Duodenal mucosa (tissue), 2 donors: ENCODE measurements at regions not wholly inside any gene's neighbourhood (a gene's known extent, or its start where the extent isn't known, plus 50 kb on each side); places are given as distances from the start of the nearest gene placed in this dataset.

Experiments used
- H3K27ac ChIP-seq: one replicate; pipeline ENCODE4 v1.7.0; 2013; ENCODE audit warnings: low read depth, low read length
- H3K27me3 ChIP-seq, 2 donors: one replicate each; pipeline ENCODE4 v1.7.0; 2013; ENCODE audit warnings: low read length in 2 of 2, control low read depth in 1 of 2; ENCODE audit not compliant: insufficient read depth in 2 of 2, control insufficient read depth in 1 of 2
- H3K36me3 ChIP-seq, 2 donors: one replicate each; pipeline ENCODE4 v1.7.0; 2013; ENCODE audit warnings: low read length in 2 of 2, control low read depth in 1 of 2; ENCODE audit not compliant: insufficient read depth in 2 of 2, control insufficient read depth in 1 of 2
- H3K4me1 ChIP-seq, 2 donors: one replicate each; pipeline ENCODE4 v1.7.0; 2013; ENCODE audit warnings: low read length in 2 of 2, control low read depth in 1 of 2; ENCODE audit not compliant: insufficient read depth in 2 of 2, control insufficient read depth in 1 of 2
- H3K4me3 ChIP-seq, 2 donors: one replicate each; pipeline ENCODE4 v1.7.0; 2013; ENCODE audit warnings: low read length in 2 of 2, low read depth in 1 of 2
- H3K9ac ChIP-seq, 2 donors: one replicate each; pipeline ENCODE4 v1.7.0; 2013; ENCODE audit warnings: low read length in 2 of 2, low read depth in 1 of 2
- H3K9me3 ChIP-seq, 2 donors: one replicate each; pipeline ENCODE4 v1.7.0; 2013; ENCODE audit warnings: low read length in 2 of 2, control low read depth in 1 of 2; ENCODE audit not compliant: control insufficient read depth in 1 of 2

DNA sequence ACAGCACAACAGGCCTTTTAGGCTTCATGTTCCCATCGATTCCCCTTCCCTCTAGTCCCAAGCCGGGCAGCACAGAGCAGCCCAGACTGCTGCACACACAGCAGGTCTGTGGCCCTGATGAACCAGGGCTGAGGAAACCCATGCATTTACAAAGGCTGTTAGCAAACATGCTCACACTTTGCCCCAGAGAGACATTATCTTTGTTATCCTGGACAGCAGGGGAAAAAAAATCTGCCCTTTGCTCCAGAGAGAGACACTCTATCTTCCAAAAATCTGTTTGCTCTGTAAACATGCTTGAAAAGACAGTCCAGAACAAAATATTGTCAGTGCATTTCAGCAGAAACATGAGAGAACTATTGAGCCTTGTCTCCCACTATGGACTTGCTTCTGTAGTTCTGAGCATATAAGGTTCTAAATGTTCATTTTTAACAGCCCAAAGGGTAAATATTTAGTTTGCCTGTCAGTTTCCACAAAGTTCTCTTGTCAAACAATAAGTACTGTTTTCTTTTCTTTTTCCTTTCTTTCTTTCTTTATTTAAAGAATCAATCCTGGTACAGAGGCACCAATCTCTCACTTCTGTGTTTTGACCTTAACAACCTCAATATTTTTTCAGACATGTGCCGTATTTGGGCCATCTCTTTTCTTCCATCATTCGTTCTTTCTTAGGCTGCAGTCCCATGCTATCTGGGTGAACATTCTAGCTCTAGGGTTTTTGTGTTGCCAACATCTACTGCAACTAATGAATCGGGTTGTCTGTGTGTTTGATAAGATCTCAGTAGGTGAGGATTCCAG lies 468.0 kb downstream of the EPM2A start:
- Histone ChIP-seq H3K4me3 (no peak overlapping the region), H3K9me3 (no peaks in the 10 kb centered on the region), H3K36me3 (no peaks in the 10 kb centered on the region), H3K27me3 (no peaks in the 10 kb centered on the region), H3K4me1 (no peaks in the 10 kb centered on the region), H3K27ac (no peak overlapping the region), H3K9ac (no peak overlapping the region)

- Histone ChIP-seq H3K4me1 (no peaks in the 10 kb centered on the region), H3K36me3 (no peaks in the 10 kb centered on the region), H3K4me3 (no peak overlapping the region), H3K9ac (no peak overlapping the region), H3K27ac (no peak overlapping the region), H3K9me3 (no peaks in the 10 kb centered on the region), H3K27me3 (no peaks in the 10 kb centered on the region)
These were observed 464.9 kb downstream of the EPM2A start for GRCh38 chr6:145270464-145270863.

DNA sequence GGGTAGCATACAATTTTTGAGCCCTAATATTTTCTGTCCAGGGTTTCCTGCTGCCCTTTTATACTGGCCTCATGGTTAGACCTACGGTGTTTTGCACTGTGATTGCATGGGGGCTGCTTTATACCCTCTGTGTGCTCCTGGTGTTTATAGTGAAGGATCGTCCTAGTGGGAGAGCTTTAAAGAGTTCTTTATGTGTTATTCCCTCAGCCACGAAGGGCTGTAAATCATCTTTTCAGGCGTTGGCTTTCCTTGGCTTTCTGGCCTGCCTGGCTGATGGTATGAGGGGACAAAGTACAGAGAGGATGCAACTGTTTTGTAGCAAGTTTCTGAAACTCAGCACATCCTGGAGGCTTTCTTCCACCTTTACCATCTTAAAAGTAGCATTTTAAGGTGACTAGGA lies 464.3 kb downstream of the EPM2A start:
- no peaks in the 10 kb centered on the region for H3K36me3 ChIP-seq
- no peak overlapping the region for H3K4me3 ChIP-seq
- no peaks in the 10 kb centered on the region for H3K9me3 ChIP-seq
- H3K27me3 ChIP-seq: no peaks in the 10 kb centered on the region
- H3K4me1 ChIP-seq: no peaks in the 10 kb centered on the region
- no peak overlapping the region for H3K9ac ChIP-seq
- no peak overlapping the region for H3K27ac ChIP-seq

DNA sequence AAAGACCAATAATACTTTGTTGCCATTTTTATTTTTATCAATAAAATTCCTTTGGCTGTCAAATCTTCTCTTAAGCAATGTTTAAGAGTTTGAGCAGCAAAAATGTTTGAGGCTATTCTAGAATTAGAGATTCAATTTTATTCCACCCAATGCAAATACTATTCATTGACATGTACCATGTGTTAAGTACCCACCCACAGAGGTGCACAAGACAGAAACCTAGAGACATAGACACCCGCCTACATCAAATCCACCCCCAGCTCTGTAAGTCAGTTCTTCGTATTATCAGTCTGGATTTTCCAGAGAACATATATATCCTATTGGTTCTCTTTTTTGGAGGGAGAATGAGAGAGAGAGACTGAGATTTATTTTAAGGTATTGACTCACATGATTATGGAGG lies 463.7 kb downstream of the EPM2A start:
- Histone ChIP-seq H3K9ac (no peak overlapping the region), H3K27ac (no peak overlapping the region), H3K36me3 (no peaks in the 10 kb centered on the region), H3K4me3 (no peak overlapping the region), H3K9me3 (no peaks in the 10 kb centered on the region), H3K4me1 (no peaks in the 10 kb centered on the region), H3K27me3 (no peaks in the 10 kb centered on the region)

DNA sequence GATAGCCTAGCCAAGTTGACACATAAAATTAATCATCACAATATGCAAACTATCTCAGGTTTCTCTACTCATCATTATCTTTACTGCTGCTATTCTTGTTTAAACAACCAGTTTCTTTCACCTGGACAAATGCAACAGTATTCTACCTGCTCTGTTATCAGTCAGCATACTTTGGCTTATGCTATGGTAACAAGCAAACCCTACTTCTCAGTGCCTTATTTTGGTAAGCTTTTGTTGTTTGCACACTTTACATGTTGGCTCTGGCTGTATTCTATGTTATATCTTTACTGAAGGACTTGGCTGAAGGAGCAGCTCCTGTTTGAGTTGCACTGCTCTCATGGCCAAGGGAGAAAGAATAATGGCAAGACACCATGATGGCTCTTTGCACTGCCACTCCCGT lies 463.1 kb downstream of the EPM2A start:
- Histone ChIP-seq H3K4me3 (no peak overlapping the region), H3K36me3 (no peaks in the 10 kb centered on the region), H3K4me1 (no peaks in the 10 kb centered on the region), H3K9me3 (no peaks in the 10 kb centered on the region), H3K27me3 (no peaks in the 10 kb centered on the region), H3K9ac (no peak overlapping the region), H3K27ac (no peak overlapping the region)

GRCh38 chr6:145273136-145273535 lies 462.2 kb downstream of the EPM2A start:
- Histone ChIP-seq H3K36me3 (no peaks in the 10 kb centered on the region), H3K9ac (no peak overlapping the region), H3K4me3 (no peak overlapping the region), H3K27ac (no peak overlapping the region), H3K4me1 (no peaks in the 10 kb centered on the region), H3K27me3 (no peaks in the 10 kb centered on the region), H3K9me3 (no peaks in the 10 kb centered on the region)

DNA sequence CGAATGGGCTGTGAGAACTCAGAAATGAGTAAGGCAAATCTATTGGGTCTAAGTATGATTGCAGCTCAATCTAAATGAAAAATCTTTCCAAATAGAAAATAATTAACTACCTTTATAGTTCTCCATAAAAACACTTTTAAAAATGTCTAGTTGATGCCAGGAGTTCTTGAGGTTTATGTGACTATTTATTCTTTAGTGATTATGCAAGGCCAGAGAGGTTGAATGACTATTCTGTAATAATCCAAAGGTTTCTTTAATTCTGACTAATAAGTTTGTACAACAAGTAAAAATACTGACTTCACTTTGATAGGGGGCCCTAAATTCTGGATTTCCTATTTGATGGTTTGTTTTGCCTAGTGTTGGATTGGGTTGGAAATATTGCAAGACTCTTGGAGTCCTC lies 461.2 kb downstream of the EPM2A start:
- Histone ChIP-seq H3K4me1 (no peaks in the 10 kb centered on the region), H3K36me3 (no peaks in the 10 kb centered on the region), H3K27ac (no peak overlapping the region), H3K27me3 (no peaks in the 10 kb centered on the region), H3K9ac (no peak overlapping the region), H3K9me3 (no peaks in the 10 kb centered on the region), H3K4me3 (no peak overlapping the region)

- no peaks in the 10 kb centered on the region for H3K9me3 ChIP-seq
- H3K27ac ChIP-seq: no peak overlapping the region
- no peaks in the 10 kb centered on the region for H3K27me3 ChIP-seq
- H3K36me3 ChIP-seq: no peaks in the 10 kb centered on the region
- no peaks in the 10 kb centered on the region for H3K4me1 ChIP-seq
- H3K9ac ChIP-seq: no peak overlapping the region
- no peak overlapping the region for H3K4me3 ChIP-seq
These were observed 460.3 kb downstream of the EPM2A start for GRCh38 chr6:145275019-145275418.

GRCh38 chr6:145275787-145276186 lies 459.5 kb downstream of the EPM2A start:
- no peak overlapping the region for H3K9ac ChIP-seq

DNA sequence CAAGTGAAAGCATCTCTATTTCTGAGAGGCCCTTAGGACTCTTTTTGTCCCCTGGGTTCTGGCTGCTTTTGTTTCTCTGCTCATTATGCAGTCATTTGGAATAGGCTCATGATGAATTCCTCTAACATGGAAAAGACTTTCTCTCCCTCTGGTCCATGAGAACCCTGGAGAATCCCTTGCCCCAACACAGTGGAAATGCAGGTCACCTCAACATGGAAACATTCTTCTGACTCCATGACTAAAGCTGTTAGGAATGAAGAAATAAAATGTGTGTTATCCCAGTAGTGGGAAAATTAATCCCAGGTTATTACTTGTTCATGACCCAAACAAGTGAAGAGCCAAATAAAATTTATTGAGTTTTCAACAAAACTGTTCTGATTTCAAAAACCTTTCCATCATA lies 458.6 kb downstream of the EPM2A start:
- H3K27ac ChIP-seq: no peak overlapping the region
- no peak overlapping the region for H3K4me3 ChIP-seq
- H3K36me3 ChIP-seq: no peaks in the 10 kb centered on the region
- no peaks in the 10 kb centered on the region for H3K4me1 ChIP-seq
- no peak overlapping the region for H3K9ac ChIP-seq
- no peaks in the 10 kb centered on the region for H3K27me3 ChIP-seq
- H3K9me3 ChIP-seq: no peaks in the 10 kb centered on the region

More at GRCh38 chr6:145275787-145276186, 459.5 kb downstream of the EPM2A start:
- H3K36me3 ChIP-seq: no peaks in the 10 kb centered on the region
- H3K4me3 ChIP-seq: no peak overlapping the region
- H3K27me3 ChIP-seq: no peaks in the 10 kb centered on the region
- H3K27ac ChIP-seq: no peak overlapping the region
- H3K4me1 ChIP-seq: no peaks in the 10 kb centered on the region
- no peaks in the 10 kb centered on the region for H3K9me3 ChIP-seq
